ENCODE measurements at regions not wholly inside any gene's neighbourhood (a gene's known extent, or its start where the extent isn't known, plus 50 kb on each side); places are given as distances from the start of the nearest gene placed in this dataset.

GRCh38 chr17:63335831-63336230 is 110.3 kb downstream of the CYB561 start:
- TF ChIP-seq, protein P1, sequence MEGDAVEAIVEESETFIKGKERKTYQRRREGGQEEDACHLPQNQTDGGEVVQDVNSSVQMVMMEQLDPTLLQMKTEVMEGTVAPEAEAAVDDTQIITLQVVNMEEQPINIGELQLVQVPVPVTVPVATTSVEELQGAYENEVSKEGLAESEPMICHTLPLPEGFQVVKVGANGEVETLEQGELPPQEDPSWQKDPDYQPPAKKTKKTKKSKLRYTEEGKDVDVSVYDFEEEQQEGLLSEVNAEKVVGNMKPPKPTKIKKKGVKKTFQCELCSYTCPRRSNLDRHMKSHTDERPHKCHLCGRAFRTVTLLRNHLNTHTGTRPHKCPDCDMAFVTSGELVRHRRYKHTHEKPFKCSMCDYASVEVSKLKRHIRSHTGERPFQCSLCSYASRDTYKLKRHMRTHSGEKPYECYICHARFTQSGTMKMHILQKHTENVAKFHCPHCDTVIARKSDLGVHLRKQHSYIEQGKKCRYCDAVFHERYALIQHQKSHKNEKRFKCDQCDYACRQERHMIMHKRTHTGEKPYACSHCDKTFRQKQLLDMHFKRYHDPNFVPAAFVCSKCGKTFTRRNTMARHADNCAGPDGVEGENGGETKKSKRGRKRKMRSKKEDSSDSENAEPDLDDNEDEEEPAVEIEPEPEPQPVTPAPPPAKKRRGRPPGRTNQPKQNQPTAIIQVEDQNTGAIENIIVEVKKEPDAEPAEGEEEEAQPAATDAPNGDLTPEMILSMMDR (IDR thresholded peaks at IDR 0.05; ENCODE audit: low read depth, low read length, poor library complexity, severe bottlenecking), result no peak
- no peak for TF ChIP-seq EZH2phosphoT487 (IDR thresholded peaks at IDR 0.05; ENCODE audit: borderline replicate concordance, low read length)
